ENCODE measurements at regions not wholly inside any gene's neighbourhood (a gene's known extent, or its start where the extent isn't known, plus 50 kb on each side); places are given as distances from the start of the nearest gene placed in this dataset.
"Not testable (repeated sequence)": the region's sequence is repeated elsewhere in the genome, so short reads cannot be mapped to it uniquely, and the experiment has no call there.

DNA sequence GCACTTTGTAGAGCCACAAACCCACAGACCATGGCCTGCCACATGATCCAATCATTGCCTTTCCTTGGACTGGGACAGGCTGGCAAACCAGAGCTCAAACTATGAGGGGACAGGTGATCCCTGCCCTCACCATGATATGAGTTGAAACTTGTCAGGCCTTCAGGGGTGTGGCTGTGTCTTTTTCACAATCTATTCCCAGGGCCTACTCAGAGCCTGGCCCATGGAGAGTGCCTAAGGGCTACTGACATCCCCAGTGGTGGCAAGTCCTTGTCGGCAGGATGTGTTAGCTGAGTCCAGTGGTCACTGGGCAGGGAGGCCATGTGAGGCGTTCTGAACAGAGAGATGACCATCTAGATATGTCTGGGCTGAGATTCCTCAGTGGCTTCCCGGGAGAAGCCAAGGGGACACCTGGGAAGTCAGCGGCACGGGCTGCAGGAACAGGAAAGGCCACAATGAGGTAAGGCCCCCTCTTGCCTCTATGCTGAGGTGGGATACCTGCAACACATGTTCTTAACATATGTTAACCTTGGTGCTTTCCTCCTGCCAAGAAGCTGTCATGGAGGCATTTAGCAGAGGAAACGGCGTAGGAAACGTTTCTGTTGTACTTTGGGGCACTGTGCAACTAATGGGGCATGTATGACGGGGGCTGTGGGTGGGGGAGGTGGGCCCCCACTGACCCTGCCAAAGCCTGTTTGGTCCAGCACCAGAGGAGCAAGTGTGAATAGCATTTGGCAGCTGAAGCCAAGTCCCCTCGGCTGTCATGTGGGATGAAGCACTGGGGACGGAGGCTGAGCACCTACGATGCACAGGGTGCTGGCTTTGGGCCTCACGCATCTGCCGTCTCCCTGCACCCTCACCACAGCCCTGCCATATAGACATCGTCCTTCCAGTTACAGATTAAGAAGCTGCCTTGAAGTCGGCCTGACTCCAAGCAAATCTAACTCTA, 384.0 kb downstream of the RPS24 start:
- H3K4me1 ChIP-seq (ENCODE audit: insufficient read depth), result peaks cover 6% of the 10 kb centered on the region
- TF ChIP-seq EP300 (IDR thresholded peaks at IDR 0.05) (no peak), POLR2A (IDR thresholded peaks at IDR 0.05) (no peak)
- TF ChIP-seq, protein P1, sequence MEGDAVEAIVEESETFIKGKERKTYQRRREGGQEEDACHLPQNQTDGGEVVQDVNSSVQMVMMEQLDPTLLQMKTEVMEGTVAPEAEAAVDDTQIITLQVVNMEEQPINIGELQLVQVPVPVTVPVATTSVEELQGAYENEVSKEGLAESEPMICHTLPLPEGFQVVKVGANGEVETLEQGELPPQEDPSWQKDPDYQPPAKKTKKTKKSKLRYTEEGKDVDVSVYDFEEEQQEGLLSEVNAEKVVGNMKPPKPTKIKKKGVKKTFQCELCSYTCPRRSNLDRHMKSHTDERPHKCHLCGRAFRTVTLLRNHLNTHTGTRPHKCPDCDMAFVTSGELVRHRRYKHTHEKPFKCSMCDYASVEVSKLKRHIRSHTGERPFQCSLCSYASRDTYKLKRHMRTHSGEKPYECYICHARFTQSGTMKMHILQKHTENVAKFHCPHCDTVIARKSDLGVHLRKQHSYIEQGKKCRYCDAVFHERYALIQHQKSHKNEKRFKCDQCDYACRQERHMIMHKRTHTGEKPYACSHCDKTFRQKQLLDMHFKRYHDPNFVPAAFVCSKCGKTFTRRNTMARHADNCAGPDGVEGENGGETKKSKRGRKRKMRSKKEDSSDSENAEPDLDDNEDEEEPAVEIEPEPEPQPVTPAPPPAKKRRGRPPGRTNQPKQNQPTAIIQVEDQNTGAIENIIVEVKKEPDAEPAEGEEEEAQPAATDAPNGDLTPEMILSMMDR (IDR thresholded peaks at IDR 0.05), result no peak
- no peaks in the 10 kb centered on the region for H3K9me3 ChIP-seq
- WGBS, 3 donors, result 93 to 95% (median 93%) methylated on average over 16 of the region's 16 CpGs
- no peaks in the 10 kb centered on the region for H3K27me3 ChIP-seq
- no peaks in the 10 kb centered on the region for H3K36me3 ChIP-seq
- no peak overlapping the region for H3K27ac ChIP-seq
- intact Hi-C loops (cut with DNase I), result no loop called here
- H3K4me3 ChIP-seq, result no peak overlapping the region
- DNase-seq, result peak in 1 of 5 donors; percentile 8

DNA sequence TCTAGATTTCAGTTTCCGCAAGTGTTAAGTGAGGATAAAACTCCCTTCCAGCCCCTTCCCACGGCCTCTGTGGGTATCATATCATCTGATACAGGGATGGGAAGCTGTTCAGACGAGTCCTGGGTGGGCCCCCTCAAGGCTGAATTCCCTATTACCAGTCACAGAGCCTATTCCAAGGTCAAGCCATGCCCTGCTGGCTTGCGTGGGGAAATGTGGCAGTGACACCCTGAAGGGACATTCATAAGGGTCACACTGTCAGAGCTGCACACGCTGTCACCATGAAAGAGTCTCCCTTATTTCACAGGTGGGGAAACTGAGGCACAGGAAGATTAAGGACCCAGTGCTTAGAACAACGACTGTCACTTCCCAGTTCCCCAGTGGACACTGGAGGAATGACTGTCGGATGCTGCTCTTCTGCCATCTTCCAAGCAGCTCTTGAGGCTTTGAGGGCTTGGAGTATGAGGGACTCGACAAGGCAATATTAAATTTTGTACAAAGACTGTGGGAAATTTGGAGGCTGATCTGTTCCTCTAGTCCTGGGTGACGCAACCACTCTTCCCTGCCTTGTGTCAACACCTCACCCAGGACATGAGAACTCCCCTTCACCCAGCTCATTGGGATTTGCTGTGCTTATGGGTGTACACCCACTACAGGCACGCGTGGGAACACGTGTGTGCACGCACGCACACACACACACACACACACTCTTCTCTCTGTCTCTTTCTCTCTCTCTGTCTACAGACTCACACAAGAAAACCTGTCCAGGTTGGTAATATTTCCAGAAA, 386.0 kb downstream of the RPS24 start:
- no peak overlapping the region for H3K27ac ChIP-seq
- no peaks in the 10 kb centered on the region for H3K27me3 ChIP-seq
- H3K36me3 ChIP-seq, result no peaks in the 10 kb centered on the region
- no peaks in the 10 kb centered on the region for H3K4me1 ChIP-seq (ENCODE audit: insufficient read depth)
- no peak overlapping the region for H3K4me3 ChIP-seq
- DNase-seq, result peak in 1 of 5 donors; percentile 5
- intact Hi-C loops (cut with DNase I), result no loop called here
- 89 to 92% (median 90%) methylated on average over 14 of the region's 14 CpGs for WGBS, 3 donors
- no peaks in the 10 kb centered on the region for H3K9me3 ChIP-seq
- TF ChIP-seq, protein P1 (IDR thresholded peaks at IDR 0.05), result no peak
- no peak for TF ChIP-seq EP300 (IDR thresholded peaks at IDR 0.05)
- no peak for TF ChIP-seq POLR2A (IDR thresholded peaks at IDR 0.05)

DNA sequence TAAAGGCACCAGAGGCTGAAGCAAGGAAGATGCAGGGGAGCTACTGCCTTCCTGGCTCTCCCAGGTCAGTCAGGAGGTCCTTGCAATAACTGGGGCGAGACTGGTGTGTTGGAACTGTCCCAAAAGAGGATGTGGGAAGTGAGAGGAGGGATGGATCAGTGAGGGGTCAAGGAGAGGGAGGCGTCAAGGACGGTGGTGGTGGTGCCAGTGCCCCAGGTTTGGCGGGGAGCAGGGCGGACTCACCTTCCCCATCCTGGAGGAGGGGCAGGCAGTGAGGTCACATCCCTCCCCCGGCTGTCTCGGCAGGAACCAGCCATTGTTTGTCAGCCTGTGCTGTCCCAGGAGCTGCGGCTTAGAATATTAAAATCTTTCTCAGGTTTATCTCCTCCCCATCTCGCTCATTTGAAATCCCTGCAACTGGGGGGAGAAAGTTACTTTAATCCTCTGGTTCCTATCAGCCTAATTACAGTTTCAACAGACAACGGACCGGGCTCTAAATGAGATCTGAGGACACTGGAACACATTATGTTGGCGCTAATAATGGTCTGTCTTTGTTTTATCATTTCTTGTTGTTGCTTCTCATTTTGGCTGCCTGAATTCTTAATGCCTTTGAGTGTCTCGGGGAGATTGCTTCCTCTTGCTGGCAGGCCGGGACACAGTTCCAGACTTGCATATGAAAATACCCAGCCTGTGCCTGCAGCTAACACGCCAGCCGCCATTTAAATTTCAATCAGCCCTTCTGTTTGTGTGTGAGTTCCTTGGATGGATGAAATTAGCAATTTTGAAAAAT, 387.5 kb downstream of the RPS24 start:
- DNase-seq, result peak in 1 of 5 donors; percentile 33
- H3K27ac ChIP-seq, result no peak overlapping the region

DNA sequence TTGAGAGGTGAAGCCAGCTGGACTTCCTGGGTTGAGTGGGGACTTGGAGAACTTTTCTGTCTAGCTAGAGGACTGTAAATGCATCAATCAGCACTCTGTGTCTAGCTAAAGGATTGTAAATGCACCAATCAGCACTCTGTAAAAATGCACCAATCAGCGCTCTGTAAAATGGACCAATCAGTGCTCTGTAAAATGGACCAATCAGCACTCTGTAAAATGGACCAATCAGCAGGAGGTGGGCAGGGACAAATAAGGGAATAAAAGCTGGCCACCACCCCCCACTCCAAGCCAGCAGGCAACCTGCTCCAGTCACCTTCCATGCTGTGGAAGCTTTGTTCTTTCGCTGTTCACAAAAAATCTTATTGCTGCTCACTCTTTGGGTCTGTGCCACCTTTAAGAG, 390.4 kb downstream of the RPS24 start:
- H3K9me3 ChIP-seq; H3K27ac ChIP-seq; DNase-seq; H3K27me3 ChIP-seq; H3K4me3 ChIP-seq; H3K36me3 ChIP-seq; intact Hi-C loops (cut with DNase I); H3K4me1 ChIP-seq (ENCODE audit: insufficient read depth): not testable (repeated sequence)
- 98 to 100% (median 100%) methylated on average over 2 of the region's 2 CpGs for WGBS, 3 donors

More for the DNA sequence above, 387.5 kb downstream of the RPS24 start:
- H3K4me1 ChIP-seq (ENCODE audit: insufficient read depth), result no peaks in the 10 kb centered on the region
- 30 to 53% (median 32%) methylated on average over 14 to 16 of the region's 16 CpGs for WGBS, 3 donors
- H3K36me3 ChIP-seq, result no peaks in the 10 kb centered on the region
- no peak overlapping the region for H3K4me3 ChIP-seq
- no peak for TF ChIP-seq EP300 (IDR thresholded peaks at IDR 0.05)
- TF ChIP-seq POLR2A (IDR thresholded peaks at IDR 0.05), result no peak
- TF ChIP-seq, protein P1 (IDR thresholded peaks at IDR 0.05), result no peak
- no peaks in the 10 kb centered on the region for H3K27me3 ChIP-seq
- peaks cover 0 to 5% of the 10 kb centered on the region in 2 donors for H3K9me3 ChIP-seq
- intact Hi-C loops (cut with DNase I), result no loop called here
